Dedifferentiated amniotic fluid mesenchymal stem cell (primary cell): ENCODE measurements at regions not wholly inside any gene's neighbourhood (a gene's known extent, or its start where the extent isn't known, plus 50 kb on each side); places are given as distances from the start of the nearest gene placed in this dataset.

ENCODE experiments used
- DNase-seq: peaks from one replicate; pipeline ENCODE4 v3.0.0-alpha.2; 2016; ENCODE audit errors: extremely low spot score

DNA sequence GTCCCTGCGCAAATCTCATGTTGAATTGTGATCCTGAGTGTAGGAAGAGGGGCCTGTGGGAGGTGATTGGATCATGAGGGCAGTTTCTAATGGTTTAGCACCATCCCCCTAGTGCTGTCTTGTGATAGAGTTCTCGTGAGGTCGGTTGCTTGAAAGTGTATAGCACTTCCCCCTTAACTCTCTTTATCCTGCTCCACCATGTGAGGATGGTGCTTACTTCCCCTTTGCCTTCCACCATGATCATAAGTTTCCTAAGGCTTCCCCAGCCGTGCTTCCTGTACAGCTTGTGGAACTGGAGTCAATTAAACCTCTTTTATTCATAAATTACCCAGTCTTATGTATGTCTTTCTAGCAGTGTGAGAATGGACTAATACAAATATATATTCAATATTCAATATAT lies 303.7 kb upstream of the SEL1L start:
- no peak for DNase-seq

GRCh38 chr14:81839056-81839455 lies 305.4 kb upstream of the SEL1L start:
- no peak for DNase-seq

GRCh38 chr14:81841346-81841745 lies 307.7 kb upstream of the SEL1L start:
- DNase-seq, result no peak

GRCh38 chr14:81849714-81850113 lies 316.1 kb upstream of the SEL1L start:
- DNase-seq, result no peak

GRCh38 chr14:81855007-81855406 lies 321.4 kb upstream of the SEL1L start:
- no peak for DNase-seq

- DNase-seq, result no peak
Measured at GRCh38 chr14:81859046-81859445, 325.4 kb upstream of the SEL1L start.

DNA sequence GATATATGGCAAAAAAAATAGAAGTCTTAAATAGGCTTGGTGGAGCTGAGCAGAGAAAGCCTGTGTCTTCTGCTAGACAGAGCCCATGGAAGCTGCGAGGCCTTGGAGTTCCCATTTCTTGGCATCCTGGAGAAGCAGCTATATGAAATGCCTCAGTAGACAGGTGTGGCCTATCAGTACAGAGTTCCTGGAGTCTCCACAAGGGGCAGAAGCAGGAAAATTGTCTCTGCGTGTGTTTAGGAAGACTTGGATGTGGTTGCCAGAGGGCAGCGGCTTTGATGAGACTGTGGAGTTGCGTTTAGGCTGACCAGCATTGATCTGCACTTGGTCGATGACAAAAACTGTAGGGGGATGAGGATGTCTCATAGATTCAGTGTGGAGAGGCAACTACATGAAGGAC lies 334.5 kb upstream of the SEL1L start:
- no peak for DNase-seq

- no peak for DNase-seq
Measured at GRCh38 chr14:81871706-81872105, 338.1 kb upstream of the SEL1L start.

DNA sequence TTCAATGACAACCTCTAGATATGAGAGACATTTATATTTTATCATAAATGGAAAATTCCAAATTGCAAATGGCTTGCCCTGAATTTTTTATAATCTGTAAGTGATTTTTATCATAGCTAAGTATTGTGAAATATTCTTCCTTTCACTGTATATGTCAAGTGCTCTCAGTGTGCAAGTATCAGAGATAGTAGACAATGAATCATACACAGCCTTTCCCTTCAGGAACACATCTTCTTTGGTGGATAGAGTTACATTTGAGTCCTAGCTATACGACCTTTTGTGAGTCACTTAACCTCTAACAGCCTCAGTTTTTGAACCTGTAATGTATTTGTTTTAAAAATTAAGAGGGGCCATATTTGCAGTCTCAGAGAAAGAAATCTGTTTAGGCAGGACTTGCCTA lies 350.7 kb upstream of the SEL1L start:
- DNase-seq, result no peak

DNA sequence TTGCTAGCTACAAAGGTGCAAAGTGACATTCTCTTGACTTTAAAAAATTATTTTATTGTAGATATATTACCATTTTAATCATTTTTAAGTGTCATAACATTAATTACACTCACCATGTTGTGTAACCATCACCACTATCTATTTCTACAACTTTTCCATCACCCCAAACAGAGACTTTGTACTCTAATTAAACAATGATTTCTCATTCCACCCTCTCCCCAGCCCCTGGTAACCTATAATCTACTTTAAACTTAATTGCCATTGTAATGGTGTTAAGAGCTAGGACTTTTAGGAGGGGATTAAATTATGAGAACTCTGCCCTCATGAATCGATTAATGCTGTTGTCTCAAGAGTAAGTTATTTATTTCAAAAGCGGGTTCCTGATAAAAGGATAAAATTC lies 352.9 kb upstream of the SEL1L start:
- DNase-seq, result no peak

GRCh38 chr14:81889529-81889928 lies 355.9 kb upstream of the SEL1L start:
- no peak for DNase-seq

DNA sequence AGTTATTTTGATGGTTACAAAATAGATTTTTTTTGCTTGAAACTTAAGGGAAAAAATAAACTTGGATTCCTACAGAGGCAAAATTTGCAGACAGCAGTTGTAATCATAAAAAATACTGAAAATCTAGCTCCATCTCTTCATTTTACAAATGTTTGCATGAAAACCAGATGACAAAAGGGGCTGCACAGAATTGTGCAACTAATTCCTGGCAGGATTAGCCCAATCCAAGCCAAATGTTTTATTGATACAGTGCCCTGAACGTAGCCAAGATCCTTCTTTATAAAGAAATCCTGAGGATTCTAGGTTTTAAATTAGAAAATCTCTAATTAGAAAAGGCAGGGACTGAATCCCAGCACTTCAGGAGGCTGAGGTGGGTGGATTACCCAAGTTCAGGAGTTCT lies 356.4 kb upstream of the SEL1L start:
- DNase-seq, result no peak

DNA sequence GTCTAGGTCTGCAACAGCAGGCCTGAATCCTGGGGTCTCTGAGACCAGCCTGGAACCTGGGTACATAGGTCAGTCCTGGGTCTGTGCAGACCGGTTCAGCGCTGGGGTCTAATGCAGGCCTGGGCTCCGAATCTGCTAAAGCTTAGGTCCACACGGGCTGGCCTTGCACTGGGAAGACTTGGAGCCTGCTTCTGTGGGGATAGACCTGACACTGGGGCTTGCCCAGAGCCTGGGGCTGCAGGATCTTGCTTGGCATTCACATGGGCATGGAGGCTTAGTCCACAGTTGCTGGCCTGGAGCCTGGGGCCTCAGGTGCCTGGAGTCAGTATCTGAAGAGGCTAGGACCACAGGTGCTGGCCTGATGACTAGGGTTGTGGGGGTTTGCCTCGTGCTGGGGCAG lies 369.8 kb upstream of the SEL1L start:
- DNase-seq, result no peak

DNA sequence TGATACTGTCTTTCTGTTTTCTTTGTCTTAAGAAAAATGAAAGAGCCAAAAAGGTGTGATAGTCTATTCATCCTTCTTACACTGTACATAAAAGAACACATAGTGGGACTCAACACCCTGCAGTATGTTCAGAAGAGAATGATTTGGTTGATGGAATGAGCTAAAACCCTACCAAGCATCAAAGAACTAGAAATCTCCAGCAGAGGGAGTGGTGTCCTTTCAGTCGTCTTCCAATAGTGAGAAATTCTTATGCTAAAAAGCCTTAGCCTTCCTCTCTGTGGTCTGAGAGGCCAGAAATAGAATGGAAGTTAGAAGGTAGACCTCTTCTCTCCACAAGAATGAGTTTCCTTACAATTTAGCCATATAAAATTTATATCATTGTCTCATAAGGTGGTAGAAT lies 393.4 kb upstream of the SEL1L start:
- no peak for DNase-seq

DNA sequence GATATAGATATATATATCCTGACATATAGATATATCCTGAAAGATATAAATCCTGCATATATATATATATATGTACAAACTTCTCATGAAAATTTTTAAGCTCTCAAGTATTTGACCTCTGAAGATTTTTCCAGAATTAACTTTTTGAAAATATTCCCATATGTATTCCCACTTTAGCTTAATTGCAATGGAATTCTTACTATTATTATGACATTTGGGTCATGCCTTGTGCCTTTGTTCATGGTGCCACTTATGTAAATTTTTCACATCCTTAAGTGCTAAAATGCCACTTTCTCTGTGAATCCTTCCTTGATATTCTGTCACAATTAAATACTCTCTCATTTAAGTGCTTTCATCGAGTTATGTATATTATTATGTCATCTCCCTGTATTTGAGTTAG lies 398.2 kb upstream of the SEL1L start:
- DNase-seq, result no peak

DNA sequence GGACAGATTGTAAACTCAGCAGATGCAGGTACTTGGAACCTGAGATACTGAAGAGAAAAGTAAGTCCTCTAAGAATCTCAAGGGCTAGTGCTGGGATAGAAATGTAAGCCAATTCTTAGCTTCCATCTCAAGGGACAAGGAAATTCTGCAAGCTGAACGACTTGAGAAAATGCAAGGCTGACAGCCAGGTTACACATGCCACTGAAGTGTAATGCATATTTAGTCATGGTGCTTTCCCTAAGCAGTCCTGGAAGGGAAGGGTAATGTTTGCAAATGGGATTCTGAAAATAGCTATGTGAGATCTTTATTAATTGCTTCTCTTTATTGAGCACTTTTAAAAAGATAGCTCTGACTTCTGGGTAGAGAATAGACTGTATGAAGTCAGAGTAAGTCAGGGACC lies 402.7 kb upstream of the SEL1L start:
- no peak for DNase-seq

DNA sequence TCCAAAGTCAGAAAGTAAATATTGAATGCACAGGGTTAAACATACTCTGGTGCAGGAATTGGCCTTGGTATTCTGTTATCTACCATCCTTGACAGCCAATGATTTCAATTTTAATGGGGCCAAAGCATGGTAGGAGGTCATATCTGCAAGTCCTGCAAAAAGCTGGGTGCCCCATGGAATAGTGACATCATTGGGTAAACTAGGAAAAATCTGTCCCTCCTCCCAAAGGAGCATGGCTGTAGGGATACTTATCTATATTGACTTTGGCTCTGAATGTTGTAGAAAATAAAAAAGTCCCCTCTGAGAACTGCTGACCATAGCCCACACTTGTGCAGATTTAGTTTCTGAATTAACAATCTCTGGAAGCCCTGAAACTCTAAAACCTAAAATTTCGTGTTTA lies 403.2 kb upstream of the SEL1L start:
- no peak for DNase-seq

DNA sequence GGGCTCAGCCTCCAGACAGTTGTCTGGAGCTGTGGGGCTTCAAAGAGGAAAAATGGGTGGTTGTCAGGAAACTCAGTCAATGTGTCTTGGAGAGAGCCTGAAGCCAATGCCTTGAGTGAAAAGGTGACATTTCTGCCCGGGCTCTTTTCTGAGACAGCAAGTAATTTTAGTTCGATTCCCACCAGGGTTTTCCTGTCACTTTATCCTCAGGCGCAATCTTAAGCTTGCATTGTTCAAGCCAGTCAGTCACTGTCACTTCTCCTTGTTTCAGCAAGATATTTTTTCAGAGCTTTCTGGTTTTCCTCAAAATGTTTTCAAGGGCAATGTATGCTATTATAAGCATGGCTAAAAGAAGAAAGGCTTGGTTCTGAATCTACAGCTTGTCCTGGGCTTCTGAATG lies 404.7 kb upstream of the SEL1L start:
- no peak for DNase-seq

GRCh38 chr14:81940651-81941050 lies 407.0 kb upstream of the SEL1L start:
- DNase-seq, result no peak

DNA sequence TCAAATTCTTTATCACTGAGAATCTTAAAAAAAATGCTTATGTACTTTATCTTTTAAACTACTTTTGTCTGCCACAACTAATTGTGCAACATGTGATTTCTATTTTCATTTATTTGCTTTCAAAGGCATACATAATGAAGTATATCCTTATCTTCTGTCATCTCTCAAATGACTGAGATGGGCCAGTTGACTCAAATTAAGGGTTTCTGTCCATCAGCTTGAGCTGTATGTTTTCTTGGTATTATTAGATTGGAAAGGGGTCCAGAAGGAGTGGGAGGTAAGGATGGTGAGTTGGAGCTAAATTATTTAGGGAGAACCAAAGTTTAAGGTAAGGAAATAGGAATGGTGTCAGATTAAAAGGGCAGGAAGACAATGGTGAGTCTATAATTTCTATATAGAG lies 408.4 kb upstream of the SEL1L start:
- DNase-seq, result no peak

DNA sequence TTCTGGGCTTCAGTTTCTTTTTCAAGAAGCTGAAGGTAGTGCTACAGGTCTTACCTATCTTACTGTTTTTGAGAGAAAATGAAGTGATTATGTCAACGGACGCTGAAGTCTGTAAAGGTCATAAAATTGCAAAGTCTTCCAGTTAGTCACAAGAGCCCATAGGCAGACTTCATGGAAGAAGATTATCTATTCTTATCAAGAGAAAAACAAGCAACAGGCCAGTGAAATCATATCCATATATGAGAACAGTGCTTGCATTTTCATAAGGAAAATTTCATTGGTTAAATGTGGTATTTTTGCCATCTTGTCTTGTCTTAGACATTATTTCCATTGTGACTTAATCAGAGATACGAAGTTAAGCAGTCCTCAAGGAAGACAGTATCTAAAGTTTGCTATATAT lies 412.7 kb upstream of the SEL1L start:
- DNase-seq, result no peak

DNA sequence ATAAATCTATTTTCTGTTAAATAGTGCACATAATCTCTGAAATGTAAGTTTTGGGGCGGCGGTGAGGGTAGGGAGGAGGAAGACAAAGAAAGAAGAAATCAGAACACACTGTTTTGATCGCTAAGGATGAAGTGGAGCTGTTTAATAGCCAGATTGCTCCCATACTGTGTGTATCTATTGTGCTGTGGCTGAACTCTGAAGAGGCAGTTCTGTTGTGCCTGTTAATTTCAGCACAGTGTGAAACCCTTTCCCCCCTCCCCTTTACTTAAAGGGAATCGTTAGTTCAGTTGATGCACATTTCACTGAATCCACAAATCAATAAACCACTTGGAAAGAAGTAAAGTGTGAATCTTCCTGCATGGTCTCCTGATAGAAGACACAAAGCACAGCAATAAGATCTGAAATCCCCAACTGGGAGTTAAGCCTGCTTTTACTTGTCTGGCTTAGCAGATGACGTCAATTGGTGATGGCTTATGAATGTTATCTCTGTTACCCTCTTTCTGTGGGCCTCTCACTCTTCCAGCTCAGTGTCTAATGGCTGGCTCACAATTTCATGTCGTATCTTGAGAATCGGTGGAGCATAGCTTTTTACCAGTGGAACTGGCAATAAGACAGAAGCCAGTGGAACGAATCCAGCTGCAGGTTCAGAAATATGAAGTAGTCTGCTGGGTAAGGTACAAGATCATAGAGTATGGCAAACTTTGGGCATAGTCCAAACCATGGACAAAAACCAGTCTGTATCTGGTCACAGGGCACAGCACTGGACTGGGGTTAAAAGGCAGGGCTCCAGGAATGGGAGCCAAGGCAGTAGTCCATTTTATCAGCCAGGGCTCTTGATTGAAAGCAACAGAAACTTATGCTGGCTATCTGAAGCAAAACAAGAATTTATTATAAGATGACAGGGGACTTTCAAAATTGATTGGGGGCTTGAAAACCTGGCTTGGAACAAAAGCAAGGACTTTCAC lies 413.5 kb upstream of the SEL1L start:
- DNase-seq, result no peak

DNA sequence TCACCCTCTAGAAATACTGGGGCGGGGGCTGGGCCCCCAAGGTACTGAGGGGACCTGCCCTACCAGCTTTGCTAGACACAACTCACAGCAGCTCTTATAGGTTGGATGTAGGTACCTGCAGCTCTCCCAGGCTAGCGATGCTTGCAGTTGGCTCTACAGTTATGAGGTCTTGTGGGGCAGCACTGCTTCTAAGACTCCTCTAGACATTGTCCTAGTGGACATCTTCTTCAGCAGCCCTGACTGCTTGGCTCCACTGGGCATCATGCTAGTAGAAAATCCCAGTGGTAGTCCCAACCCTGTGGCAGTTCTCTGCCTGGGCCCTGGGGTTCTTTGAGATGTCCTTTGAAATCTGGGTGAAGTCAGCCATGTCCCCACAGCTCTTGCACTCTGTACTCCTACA lies 419.3 kb upstream of the SEL1L start:
- DNase-seq, result no peak

DNA sequence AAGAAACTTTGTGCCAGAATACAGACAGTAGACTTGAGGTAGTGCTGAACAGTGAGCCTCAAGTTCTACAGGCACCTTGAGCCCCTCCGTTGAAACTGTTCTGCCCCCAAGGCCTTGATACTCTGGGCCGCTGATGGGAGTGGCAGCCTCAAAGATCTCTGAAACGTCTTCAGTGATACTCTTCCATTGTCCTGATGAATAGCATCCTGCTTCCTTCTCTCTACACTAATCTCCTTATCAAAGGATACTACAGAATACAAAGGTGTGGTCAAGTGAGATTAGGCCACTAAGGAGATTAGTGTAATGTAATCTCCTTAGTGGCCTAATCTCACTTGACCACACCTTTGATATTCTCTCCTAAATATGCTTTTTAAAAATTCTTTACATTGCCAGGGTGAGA lies 419.8 kb upstream of the SEL1L start:
- no peak for DNase-seq
